Osteocyte (in vitro differentiated cells): ENCODE measurements at regions not wholly inside any gene's neighbourhood (a gene's known extent, or its start where the extent isn't known, plus 50 kb on each side); places are given as distances from the start of the nearest gene placed in this dataset.
A peak's percentile ranks its signal among the peaks of the same experiment; 100 is the strongest.
"Not testable (repeated sequence)": the region's sequence is repeated elsewhere in the genome, so short reads cannot be mapped to it uniquely, and the experiment has no call there.

Experiments
- DNase-seq: peaks from one replicate; pipeline ENCODE4 v3.0.0; 2021; ENCODE audit warnings: mixed read lengths; ENCODE audit not compliant: unreplicated experiment; ENCODE audit errors: extremely low spot score
- H3K27ac Mint-ChIP-seq: one replicate; pipeline ENCODE4 v1.8.0; 2021; ENCODE audit warnings: mild to moderate bottlenecking, mixed read lengths; ENCODE audit not compliant: unreplicated experiment
- H3K27me3 Mint-ChIP-seq: one replicate; pipeline ENCODE4 v1.8.0; 2021; ENCODE audit warnings: mixed read lengths; ENCODE audit not compliant: unreplicated experiment
- H3K36me3 Mint-ChIP-seq: one replicate; pipeline ENCODE4 v1.8.0; 2021; ENCODE audit warnings: mixed read lengths; ENCODE audit not compliant: unreplicated experiment
- H3K4me1 Mint-ChIP-seq: one replicate; pipeline ENCODE4 v1.8.0; 2021; ENCODE audit warnings: mixed read lengths; ENCODE audit not compliant: unreplicated experiment
- H3K4me3 Mint-ChIP-seq: one replicate; pipeline ENCODE4 v1.8.0; 2021; ENCODE audit warnings: mild to moderate bottlenecking, moderate library complexity, mixed read lengths; ENCODE audit not compliant: unreplicated experiment
- H3K9me3 Mint-ChIP-seq: one replicate; pipeline ENCODE4 v1.8.0; 2021; ENCODE audit warnings: mixed read lengths; ENCODE audit not compliant: unreplicated experiment
- CTCF ChIP-seq: fragments of 200-600 bp; sonication (generic); IDR thresholded peaks from 2 replicates; pipeline ENCODE4 v1.5.0; 2021; ENCODE audit warnings: antibody characterized with exemption, mild to moderate bottlenecking, moderate library complexity

- H3K27ac Mint-ChIP-seq, H3K4me3 Mint-ChIP-seq, H3K9me3 Mint-ChIP-seq, DNase-seq, H3K36me3 Mint-ChIP-seq, H3K27me3 Mint-ChIP-seq, H3K4me1 Mint-ChIP-seq: not testable (repeated sequence)
- TF ChIP-seq CTCF: peak; percentile 64
These were observed 214.4 kb downstream of the NPIPA7 start for GRCh38 chr16:16593156-16593863.

- H3K4me3 Mint-ChIP-seq, H3K27me3 Mint-ChIP-seq, DNase-seq, H3K27ac Mint-ChIP-seq, H3K4me1 Mint-ChIP-seq, H3K9me3 Mint-ChIP-seq, H3K36me3 Mint-ChIP-seq: not testable (repeated sequence)
These were observed 216.2 kb downstream of the NPIPA7 start for GRCh38 chr16:16595029-16595718.

- H3K36me3 Mint-ChIP-seq, H3K4me3 Mint-ChIP-seq, H3K4me1 Mint-ChIP-seq, H3K27me3 Mint-ChIP-seq, H3K27ac Mint-ChIP-seq, DNase-seq, H3K9me3 Mint-ChIP-seq: not testable (repeated sequence)
These were observed 222.3 kb downstream of the NPIPA7 start for GRCh38 chr16:16601239-16601638.

- not testable (repeated sequence) for H3K27ac Mint-ChIP-seq, H3K4me3 Mint-ChIP-seq, H3K27me3 Mint-ChIP-seq, H3K9me3 Mint-ChIP-seq, H3K36me3 Mint-ChIP-seq, H3K4me1 Mint-ChIP-seq, DNase-seq
These were observed 228.6 kb downstream of the NPIPA7 start for GRCh38 chr16:16607401-16608082.

- not testable (repeated sequence) for H3K27ac Mint-ChIP-seq, H3K9me3 Mint-ChIP-seq, H3K4me1 Mint-ChIP-seq, DNase-seq, H3K4me3 Mint-ChIP-seq, H3K27me3 Mint-ChIP-seq, H3K36me3 Mint-ChIP-seq
These were observed 230.7 kb downstream of the NPIPA7 start for GRCh38 chr16:16609627-16610026.

GRCh38 chr16:16610389-16610967 lies 231.5 kb downstream of the NPIPA7 start:
- not testable (repeated sequence) for H3K36me3 Mint-ChIP-seq, DNase-seq, H3K27ac Mint-ChIP-seq, H3K4me3 Mint-ChIP-seq, H3K9me3 Mint-ChIP-seq, H3K27me3 Mint-ChIP-seq, H3K4me1 Mint-ChIP-seq

GRCh38 chr16:16613212-16613611 lies 234.3 kb downstream of the NPIPA7 start:
- H3K9me3 Mint-ChIP-seq, H3K4me3 Mint-ChIP-seq, H3K36me3 Mint-ChIP-seq, DNase-seq, H3K27ac Mint-ChIP-seq, H3K4me1 Mint-ChIP-seq, H3K27me3 Mint-ChIP-seq: not testable (repeated sequence)

GRCh38 chr16:16614484-16614883 lies 235.5 kb downstream of the NPIPA7 start:
- DNase-seq, H3K4me1 Mint-ChIP-seq, H3K27ac Mint-ChIP-seq, H3K9me3 Mint-ChIP-seq, H3K36me3 Mint-ChIP-seq, H3K4me3 Mint-ChIP-seq, H3K27me3 Mint-ChIP-seq: not testable (repeated sequence)

- H3K36me3 Mint-ChIP-seq: not testable (repeated sequence)
These were observed 240.1 kb downstream of the NPIPA7 start for GRCh38 chr16:16618963-16619465.

GRCh38 chr16:16624367-16624766 lies 245.4 kb downstream of the NPIPA7 start:
- H3K27ac Mint-ChIP-seq, H3K4me1 Mint-ChIP-seq, H3K4me3 Mint-ChIP-seq, H3K27me3 Mint-ChIP-seq, H3K9me3 Mint-ChIP-seq, DNase-seq, H3K36me3 Mint-ChIP-seq: not testable (repeated sequence)

More at GRCh38 chr16:16618963-16619465, 240.1 kb downstream of the NPIPA7 start:
- not testable (repeated sequence) for H3K9me3 Mint-ChIP-seq, H3K4me1 Mint-ChIP-seq, DNase-seq, H3K27me3 Mint-ChIP-seq, H3K27ac Mint-ChIP-seq, H3K4me3 Mint-ChIP-seq

GRCh38 chr16:16625140-16625539 lies 246.2 kb downstream of the NPIPA7 start:
- H3K27me3 Mint-ChIP-seq, H3K9me3 Mint-ChIP-seq: not testable (repeated sequence)

More at GRCh38 chr16:16625140-16625539, 246.2 kb downstream of the NPIPA7 start:
- not testable (repeated sequence) for H3K4me3 Mint-ChIP-seq, DNase-seq, H3K4me1 Mint-ChIP-seq, H3K36me3 Mint-ChIP-seq, H3K27ac Mint-ChIP-seq
